NCI-H69 (cell line): ENCODE measurements at regions not wholly inside any gene's neighbourhood (a gene's known extent, or its start where the extent isn't known, plus 50 kb on each side); places are given as distances from the start of the nearest gene placed in this dataset.
"Not testable (repeated sequence)": the region's sequence is repeated elsewhere in the genome, so short reads cannot be mapped to it uniquely, and the experiment has no call there.

Experiments used
- DNase-seq: peaks from one replicate; lab custom pipeline; 2025; lab: John Stamatoyannopoulos, UW

DNA sequence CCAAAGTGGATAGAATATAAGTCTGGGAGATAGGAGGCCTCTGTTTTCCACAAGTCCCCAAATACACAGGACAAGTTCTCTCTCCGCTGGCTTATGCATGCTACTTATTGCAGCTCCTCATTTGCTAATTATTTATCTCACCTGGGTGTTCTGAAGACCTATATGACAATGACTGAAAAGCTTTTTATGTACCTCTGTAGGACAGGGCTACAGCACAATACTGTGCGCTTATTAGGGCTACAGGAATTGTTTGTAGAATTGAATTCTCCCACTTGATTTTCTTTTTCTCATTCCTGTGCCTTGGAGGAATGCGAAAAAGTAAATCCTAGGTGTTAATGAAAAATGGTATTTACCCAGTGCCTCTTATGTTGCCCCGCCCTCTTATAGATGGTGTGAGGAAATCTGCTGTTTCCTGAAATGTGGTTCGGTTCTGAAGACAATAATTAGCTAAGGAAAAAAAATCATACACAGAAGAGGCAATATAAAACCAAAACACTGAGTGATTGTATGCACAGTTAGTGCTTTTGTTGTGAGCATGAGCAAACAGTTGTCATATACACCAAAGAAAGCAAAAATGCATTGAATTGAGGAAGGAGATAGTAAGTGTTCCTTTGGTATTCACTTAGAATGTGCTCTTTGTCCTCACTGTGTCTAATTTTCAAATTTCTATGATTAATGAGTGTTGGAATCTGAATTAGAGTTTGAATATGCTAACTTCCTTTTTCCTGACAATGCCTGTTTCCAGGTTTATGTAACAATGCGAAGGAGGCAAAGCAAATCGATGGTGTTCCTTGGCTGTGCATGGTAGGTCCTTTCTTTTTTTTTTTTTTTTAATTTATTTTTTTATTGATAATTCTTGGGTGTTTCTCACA lies 78.7 kb upstream of the PNPT1 start:
- DNase-seq = no peak

DNA sequence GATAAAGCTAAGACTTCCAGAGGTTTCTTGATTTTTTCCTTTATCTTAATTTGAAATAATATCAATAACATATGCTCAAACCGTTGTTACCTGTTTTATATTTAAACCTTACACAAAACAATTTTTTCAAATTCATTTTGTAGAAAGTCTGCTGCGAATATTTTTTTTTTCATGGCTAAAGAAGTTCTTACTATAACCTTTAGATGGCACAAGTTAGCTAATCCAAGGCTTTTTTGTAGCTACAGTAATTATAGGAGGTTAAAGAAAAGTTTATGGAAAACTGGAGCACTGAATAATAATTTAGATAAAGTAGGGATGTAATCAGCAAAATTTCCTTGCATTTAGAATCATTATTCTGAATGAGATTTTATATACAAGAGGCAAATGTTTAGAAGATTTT lies 78.0 kb upstream of the PNPT1 start:
- peak; percentile 45 for DNase-seq

DNA sequence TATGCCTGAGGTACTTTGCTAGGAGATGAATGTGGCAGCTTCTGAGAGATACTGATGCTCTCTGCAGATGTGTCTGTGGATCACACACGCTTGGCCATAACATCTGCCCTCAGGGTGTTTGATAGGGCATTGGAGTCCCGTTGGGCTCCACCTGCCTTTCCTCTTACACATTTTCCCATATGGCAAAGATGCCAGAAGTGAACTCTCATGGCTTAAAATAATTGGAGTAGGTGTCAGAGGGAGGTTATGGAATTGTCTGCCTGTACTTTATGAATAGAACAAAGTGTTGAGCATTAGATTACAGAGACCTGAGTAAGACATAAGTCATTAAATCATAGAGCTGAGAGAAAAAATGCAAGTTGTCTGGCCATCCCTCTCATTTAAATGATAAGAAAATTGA lies 75.3 kb upstream of the PNPT1 start:
- DNase-seq = peak; percentile 34

DNA sequence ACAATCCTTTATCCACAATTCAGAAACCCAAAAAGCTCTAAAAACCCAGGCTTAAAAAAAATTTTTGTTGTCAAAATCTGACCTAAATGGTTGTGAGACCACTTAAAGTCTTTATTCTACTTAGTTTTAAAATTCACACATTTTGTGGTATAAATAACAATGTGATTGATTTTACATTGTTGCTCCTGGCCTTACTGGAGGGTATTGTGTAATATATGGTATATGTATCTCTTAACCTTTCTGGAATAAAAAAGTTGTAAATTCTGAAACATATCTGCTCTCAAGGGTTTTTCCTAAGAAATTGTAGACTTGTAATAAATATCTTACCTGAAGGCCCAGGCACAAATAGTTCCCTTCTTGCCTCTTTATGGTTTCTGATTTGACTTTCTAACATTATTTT lies 73.3 kb upstream of the PNPT1 start:
- DNase-seq = no peak

DNA sequence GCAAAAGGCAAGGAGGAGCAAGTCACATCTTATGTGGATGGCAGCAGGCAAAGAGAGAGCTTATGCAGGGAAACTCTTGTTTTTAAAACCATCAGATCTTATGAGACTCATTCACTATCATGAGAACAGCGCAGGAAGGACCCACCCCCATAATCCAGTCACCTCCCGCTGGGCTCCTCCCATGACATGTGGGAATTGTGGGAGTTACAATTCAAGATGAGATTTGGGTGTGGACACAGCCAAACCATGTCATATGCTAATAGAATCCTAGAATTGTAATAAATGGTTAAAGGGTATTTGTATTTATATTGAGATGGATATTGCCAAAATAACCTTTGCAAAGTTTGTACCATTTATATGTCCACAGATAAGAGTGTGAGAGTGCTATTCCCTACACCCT lies 72.1 kb upstream of the PNPT1 start:
- DNase-seq = not testable (repeated sequence)

DNA sequence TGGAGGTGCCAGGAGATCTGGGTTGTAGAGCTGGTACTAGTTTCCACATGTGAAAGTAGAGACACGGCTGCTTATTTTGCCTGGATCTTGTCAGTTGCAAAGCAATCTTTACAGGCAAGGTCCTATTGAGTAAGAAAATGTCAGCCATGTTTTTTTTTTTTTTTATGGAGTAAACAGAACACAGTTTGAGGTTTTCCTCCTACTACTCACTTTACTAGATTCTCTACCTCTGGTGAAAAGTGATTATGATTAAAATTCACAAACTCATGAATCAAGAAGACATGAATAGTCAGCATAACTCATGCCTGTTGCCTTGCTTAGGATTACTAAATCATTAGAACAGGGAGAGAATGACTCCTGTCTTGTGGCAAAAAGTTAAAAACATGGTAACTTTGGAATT lies 70.1 kb upstream of the PNPT1 start:
- DNase-seq = no peak

DNA sequence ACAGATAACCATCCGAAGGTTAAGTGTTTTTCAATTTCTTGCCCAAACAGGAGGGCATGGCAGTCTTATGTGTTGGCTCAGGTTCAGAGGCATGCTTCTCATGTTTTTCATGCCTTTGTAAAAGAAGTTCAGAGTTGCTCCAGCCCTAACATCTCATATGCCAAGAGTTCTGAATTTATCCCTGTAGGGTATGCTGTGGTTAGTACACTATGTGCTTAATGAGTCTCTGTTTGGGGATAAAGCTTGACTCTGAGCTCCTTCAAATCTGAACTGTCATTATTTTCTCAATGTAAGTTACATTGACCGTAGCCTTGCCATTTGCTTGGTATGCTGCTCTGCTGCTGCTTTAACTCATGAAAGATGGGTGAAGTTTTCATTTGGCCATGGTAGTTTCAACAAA lies 67.9 kb upstream of the PNPT1 start:
- DNase-seq = no peak

DNA sequence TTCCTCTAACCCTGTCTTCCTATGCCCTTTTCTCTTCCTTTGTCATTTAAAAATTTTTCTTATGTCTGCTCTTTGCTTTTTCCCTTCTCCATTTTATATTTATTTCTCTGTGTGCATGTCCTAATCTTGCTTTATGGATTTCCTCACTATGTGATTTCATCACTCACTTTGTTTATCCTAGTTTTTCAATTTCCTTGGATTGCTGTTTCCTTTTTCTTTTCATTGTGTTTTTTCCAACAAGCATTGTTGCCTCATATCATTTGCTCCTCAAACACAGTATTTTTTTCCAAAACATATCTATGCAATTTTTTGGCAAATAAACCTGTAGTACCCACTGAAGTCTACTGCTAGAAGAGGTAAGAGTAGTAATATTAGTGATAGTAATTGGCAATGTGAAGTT lies 67.4 kb upstream of the PNPT1 start:
- no peak for DNase-seq

DNA sequence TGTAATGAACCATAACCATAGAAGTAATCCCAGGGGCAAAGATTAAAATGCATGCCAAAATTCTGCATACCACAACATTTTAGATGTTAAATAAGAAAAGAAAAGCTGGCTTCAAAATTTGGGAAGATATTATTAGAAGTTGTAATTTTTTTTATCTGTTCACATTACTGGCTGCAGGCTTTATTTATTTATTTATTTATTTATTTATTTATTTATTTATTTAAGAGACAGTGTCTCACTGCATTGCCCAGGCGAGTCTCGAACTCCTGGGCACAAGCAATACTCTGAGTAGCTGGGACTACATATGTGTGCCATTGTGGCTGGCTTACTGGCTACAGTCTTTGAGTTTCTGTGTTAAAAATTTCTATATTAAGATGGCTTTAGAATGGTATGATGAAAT lies 66.5 kb upstream of the PNPT1 start:
- DNase-seq = no peak

DNA sequence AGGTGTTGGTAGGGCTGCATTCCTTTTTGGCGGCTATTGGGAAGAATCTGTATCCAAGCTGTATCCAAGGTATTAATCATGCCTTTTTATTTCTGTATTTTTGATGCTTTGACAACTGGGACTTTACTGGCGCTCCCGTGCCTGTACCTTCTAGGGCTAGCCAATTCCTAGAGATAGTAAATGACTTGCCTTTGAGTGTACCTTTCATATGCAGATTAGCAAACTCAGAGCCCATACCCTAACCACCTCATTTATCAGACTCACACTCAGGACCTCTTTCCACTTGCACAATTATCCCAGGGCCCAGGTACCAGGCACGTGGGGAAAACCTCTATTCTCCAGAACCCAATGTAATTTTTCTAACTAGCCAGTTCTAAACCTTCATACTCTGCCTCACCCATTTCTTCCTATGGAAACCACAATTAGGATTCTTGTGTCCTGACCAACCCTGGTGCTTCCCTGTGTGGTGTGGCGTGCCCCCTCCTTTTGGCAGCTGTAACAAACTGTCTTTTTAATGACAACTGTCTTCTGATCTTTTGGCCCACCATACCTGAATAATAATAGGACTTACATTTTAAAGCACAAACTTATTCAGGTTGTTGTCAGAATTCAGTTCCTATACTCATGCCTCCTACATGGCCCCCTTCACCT lies 65.8 kb upstream of the PNPT1 start:
- DNase-seq = no peak

DNA sequence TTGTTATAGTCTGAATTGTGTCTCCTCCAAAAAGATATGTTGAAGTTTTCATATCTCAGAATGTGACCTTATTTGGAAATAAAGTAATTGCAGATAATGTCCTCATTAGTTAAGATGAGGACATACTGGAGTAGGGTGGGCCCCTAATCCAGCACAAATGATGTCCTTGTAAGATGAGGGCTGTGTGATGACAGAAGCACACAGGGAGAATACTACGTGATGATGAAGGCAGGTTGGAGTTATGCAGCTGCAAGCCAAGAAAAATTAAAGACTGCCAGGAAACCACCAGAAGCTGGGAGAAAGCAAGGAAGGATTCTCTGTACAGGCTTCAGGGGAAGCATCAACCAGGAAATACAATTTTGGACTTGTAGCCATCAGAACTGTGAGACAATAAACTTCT lies 58.3 kb upstream of the PNPT1 start:
- DNase-seq = no peak

DNA sequence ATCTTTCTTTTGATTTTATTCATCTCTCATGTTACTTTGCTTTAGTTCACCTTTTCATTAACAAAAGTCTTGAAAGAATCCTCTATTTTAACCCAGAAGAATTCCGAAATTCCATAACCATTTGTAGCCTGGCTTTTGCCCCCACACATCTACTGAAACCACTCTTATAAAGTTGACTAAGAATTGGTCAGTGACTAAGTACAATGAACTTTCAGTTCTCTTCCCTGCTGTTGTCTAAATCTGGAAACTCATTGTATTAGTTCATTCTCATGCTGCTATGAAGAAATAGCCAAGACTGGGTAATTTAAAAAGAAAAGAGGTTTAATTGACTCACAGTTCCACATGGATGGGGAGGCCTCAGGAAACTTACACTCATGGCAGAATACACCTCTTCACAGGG lies 49.9 kb upstream of the PNPT1 start:
- no peak for DNase-seq
